ENCODE measurements at regions not wholly inside any gene's neighbourhood (a gene's known extent, or its start where the extent isn't known, plus 50 kb on each side); places are given as distances from the start of the nearest gene placed in this dataset.

- TF ChIP-seq TCF3 (CRISPR knock-in tag; IDR thresholded peaks at IDR 0.05) (no peak), CXXC5 (CRISPR knock-in tag; IDR thresholded peaks at IDR 0.05) (no peak), MXI1 (IDR thresholded peaks at IDR 0.05; ENCODE audit: low read depth, low read length) (no peak), SRSF3 (IDR thresholded peaks at IDR 0.05; ENCODE audit: insufficient read depth, low read length) (no peak), SIN3B (IDR thresholded peaks at IDR 0.05; ENCODE audit: low read depth) (no peak), POLR2B (IDR thresholded peaks at IDR 0.05; ENCODE audit: low read depth, partially characterized antibody) (no peak)
- TF ChIP-seq, protein P1, sequence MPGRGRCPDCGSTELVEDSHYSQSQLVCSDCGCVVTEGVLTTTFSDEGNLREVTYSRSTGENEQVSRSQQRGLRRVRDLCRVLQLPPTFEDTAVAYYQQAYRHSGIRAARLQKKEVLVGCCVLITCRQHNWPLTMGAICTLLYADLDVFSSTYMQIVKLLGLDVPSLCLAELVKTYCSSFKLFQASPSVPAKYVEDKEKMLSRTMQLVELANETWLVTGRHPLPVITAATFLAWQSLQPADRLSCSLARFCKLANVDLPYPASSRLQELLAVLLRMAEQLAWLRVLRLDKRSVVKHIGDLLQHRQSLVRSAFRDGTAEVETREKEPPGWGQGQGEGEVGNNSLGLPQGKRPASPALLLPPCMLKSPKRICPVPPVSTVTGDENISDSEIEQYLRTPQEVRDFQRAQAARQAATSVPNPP (IDR thresholded peaks at IDR 0.05; ENCODE audit: borderline replicate concordance, insufficient read depth, insufficient read length) = no peak
- TF ChIP-seq, protein P2, sequence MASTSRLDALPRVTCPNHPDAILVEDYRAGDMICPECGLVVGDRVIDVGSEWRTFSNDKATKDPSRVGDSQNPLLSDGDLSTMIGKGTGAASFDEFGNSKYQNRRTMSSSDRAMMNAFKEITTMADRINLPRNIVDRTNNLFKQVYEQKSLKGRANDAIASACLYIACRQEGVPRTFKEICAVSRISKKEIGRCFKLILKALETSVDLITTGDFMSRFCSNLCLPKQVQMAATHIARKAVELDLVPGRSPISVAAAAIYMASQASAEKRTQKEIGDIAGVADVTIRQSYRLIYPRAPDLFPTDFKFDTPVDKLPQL (IDR thresholded peaks at IDR 0.05; ENCODE audit: extremely low read depth, insufficient read length) = no peak
- TF ChIP-seq, protein P3, sequence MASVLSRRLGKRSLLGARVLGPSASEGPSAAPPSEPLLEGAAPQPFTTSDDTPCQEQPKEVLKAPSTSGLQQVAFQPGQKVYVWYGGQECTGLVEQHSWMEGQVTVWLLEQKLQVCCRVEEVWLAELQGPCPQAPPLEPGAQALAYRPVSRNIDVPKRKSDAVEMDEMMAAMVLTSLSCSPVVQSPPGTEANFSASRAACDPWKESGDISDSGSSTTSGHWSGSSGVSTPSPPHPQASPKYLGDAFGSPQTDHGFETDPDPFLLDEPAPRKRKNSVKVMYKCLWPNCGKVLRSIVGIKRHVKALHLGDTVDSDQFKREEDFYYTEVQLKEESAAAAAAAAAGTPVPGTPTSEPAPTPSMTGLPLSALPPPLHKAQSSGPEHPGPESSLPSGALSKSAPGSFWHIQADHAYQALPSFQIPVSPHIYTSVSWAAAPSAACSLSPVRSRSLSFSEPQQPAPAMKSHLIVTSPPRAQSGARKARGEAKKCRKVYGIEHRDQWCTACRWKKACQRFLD (CRISPR knock-in tag; IDR thresholded peaks at IDR 0.05) = no peak
These were observed 158.6 kb upstream of the RORA start (continued) for GRCh38 chr15:61387675-61388074.

Data from K562 (cell line).